Hematopoietic multipotent progenitor cell treated with erythropoietin and hydrocortisone succinate and interleukin-3 and kit ligand, for 4 days (in vitro differentiated cells): ENCODE measurements at regions not wholly inside any gene's neighbourhood (a gene's known extent, or its start where the extent isn't known, plus 50 kb on each side); places are given as distances from the start of the nearest gene placed in this dataset.

Experiments used
- DNase-seq: peaks from one replicate; pipeline ENCODE4 v3.0.0-alpha.2; 2015

DNA sequence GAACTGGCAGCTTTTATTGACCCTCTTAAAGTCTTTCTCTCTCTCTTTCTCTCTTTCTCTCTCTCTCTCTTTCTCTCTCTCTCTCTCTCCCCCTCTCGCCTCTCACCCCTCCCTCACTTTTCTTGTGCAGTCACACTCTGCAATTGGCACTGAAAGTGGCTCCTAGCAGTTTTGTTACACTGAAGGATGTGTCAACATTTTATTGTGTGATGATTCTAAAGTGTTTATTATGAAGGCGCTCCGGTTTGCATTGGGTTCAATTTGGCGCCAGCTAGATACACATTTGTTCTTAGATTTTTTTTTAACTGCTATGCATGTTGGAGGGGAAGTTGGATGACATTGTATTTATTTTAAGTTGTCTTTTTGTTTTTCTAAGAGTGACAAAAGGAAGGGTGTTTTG, 64.0 kb upstream of the CHRM3 start:
- no peak for DNase-seq

- no peak for DNase-seq
Measured at GRCh38 chr1:239321877-239322276, 64.5 kb upstream of the CHRM3 start.

GRCh38 chr1:239317948-239318347, 68.4 kb upstream of the CHRM3 start:
- DNase-seq, result no peak

DNA sequence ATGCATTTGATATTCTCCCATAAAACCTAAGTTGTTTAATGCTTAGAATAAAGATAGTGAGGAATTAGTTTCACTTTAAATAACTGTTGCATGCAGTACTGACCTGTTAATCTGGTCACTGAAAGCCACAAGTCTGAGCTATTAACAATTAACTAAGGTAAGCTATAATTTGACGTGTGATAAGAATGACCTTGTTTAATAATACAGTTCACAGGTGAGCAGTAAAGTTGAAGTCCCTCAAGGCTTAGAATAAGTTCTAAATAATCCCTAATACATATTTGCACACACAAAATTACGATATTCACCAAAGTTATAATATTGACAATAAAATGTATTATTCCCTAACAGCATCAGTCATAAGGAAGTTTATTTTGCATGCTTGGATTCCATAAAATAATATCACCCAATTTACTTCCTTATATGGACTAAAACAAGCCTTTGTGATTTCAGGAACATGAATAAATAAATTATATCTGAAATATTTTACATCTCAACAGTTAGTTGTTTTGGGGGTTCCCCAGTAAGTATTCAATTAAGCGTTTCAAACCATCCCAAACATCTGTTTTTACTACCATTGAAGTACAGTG, 70.6 kb upstream of the CHRM3 start:
- DNase-seq, result no peak

DNA sequence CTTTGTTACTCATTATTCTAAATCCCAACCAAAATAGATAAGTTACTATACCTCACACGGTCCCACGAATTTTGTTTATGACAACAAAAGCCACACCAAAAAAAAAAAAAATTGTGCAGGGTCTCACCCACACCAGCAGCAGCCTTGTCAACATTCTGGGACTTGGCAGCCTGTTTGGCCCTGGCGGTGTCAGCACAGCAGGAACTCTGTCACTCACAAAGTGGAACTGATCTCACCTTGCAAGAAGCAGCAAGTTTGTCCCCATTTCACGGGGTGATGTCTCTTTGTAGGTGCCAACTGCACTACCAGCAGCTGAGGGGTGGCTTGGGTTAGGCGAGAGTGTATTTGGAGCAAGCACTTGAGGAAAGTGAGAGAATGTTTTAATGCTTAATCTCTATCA, 75.0 kb upstream of the CHRM3 start:
- DNase-seq, result no peak

GRCh38 chr1:239308701-239309333, 77.6 kb upstream of the CHRM3 start:
- DNase-seq, result peak; percentile 77

GRCh38 chr1:239307886-239308285, 78.5 kb upstream of the CHRM3 start:
- no peak for DNase-seq

GRCh38 chr1:239306426-239306825, 79.9 kb upstream of the CHRM3 start:
- DNase-seq, result no peak

- DNase-seq, result no peak
Measured at GRCh38 chr1:239303289-239303688, 83.1 kb upstream of the CHRM3 start.

DNA sequence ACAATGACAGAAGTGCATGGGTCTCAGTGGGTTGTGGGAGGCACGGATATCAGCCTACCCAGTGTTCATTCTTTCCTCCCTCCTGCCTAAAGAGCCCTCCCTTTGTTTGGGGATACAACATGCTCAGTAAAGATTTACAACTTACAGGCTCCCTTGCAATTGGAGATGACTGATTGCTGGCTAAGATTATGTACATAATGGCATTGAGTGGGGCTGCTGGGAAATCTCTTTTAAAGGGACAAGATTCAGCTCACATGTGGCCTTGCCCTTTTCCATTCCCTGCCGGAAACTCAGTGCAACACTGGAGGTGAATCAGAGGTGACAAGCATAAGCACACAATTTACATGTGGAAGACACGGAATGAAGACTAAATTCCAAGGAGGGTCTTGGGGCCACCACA, 83.7 kb upstream of the CHRM3 start:
- no peak for DNase-seq

GRCh38 chr1:239301251-239301650, 85.1 kb upstream of the CHRM3 start:
- DNase-seq, result no peak

DNA sequence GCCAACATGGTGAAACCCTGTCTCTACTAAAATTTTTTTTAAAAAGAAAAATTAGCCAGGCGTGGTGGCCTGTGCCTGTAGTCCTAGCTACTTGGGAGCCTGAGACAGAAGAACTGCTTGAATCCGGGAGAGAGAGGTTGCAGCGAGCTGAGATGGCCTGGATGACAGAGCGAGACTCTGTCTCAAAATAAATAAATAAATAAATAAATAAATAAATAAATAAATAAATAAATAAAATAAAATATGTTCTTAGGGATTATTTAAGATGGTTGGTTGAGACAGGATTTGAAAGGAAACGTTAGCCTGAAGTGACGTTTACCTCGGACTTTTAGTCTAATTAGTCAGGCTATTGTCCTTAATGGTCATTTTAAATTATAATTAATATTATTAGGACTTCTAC, 88.5 kb upstream of the CHRM3 start:
- no peak for DNase-seq

DNA sequence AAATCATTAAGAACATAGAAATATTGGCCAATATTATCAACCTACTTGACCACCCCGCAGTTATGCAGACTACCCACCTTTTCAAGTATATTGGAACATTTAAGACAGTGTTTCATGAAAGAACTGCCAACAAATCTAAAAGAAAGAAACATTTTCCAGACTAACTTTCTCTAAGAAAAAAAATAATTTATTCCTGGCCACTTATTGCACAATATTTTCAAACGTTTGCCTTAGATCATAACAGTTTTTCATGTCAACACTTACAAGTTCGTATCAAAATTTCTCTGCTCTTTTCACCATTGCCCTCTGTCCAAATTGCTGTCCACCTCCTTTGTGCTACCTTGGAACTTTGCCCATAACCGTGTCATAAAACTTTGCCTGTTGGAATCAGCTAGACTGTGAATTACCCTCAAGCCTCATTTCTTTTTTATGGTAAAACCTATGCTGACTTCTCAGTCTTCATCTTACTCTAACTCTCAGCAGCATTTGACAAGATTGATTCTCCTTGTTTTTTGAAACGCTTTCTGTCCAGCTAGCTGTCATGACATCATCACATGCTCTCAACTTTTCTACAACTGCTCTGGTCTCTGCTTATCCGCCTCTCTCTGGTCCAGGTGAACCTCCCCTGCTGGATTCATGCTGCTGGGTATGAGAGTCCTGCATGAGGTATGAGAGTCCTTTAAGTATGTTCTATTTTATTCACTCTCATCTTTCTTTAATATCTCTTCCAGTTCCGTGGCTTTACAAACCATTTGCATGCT, 92.8 kb upstream of the CHRM3 start:
- DNase-seq, result no peak

DNA sequence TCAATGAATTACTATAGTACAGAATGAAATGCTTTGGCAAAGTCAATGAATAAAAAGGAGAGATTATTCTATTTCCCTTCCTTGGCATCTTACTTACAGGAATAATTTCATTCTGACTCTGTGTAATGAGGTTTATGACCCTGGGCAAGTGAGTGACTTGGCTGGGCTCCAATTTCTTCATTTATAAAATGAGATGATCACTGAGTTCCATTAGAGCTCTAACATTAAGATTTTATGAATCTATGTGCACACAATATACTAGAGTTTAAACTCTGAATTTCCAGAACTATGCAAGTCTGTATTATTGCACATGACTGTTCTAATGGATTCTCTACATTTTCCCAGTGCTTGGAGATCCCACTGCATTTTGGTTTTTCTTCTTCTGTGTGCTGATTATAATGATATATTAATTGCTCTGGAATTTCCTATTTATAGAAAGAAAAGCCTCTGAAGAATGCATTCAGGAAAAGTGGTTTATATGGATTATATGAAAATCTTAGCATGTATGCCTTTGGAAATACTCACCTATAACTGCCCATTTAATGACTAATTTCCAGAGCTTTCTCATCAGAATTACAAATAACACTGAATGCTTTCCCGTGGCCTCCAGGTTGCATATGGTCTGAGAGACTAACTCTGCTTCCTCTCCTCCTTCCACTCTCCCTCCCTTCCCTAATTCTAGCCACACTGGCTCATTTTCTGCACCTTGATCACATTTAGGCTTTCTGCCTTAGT, 97.4 kb upstream of the CHRM3 start:
- DNase-seq, result no peak

DNA sequence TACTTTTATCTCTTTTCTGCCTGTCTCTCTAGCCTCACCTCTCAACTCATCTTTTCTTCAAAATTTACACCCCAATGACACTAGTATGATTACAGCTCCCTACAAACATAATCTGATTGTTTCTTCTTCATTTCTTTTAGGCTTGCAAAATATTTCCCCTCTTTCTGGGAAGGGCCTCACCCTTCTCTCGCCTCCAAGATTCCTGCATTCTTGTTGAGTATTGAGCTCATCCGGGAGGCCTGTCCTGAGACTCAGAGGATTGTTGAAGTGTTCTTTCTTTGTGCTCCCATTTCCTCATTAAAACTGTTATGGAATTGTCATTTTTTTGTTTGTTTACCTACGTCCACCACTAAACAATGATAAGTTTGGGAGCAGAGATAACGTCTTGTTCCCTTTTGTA, 99.1 kb upstream of the CHRM3 start:
- no peak for DNase-seq

DNA sequence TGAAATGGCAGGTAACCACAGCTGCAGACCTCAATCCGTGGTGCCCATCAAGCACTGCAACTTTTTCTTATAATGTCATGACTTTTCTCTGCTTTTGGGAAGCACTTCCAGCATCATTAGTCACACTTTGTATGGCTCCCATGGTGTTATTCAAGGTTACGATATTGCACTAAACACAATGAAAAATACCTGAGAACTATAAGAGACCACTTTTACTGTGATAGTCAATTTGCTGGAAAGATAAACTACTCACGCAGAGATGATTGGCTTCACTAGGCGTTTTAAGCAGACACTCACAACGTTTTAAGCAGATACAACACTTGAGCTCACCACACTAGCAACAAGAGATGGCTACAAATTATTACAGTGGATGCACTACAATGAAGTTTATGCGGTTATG, 103.2 kb upstream of the CHRM3 start:
- DNase-seq, result no peak

DNA sequence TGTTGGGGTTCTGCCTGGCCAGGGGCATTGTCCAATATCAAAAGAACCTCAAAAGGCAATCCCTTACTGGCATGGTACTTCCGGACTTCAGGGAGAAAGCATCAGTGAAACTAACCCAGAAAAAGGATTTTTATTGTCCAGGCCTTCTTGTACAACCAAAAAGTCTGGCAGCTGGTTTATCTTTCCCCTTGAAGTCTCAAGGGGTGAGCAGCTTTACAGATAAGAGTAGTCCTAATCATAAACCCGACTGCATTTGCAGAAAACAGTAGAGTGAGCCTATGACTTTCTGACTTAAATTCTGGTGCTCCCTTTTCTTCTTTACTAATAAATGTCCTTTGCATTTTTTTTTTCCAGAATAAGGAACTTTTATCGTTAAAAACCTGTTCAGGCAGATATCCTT, 104.0 kb upstream of the CHRM3 start:
- DNase-seq, result peak; percentile 13

GRCh38 chr1:239276051-239276450, 110.3 kb upstream of the CHRM3 start:
- peak; percentile 65 for DNase-seq

GRCh38 chr1:239274242-239274830, 112.0 kb upstream of the CHRM3 start:
- DNase-seq, result peak; percentile 18

- no peak for DNase-seq
Measured at GRCh38 chr1:239270509-239270908, 115.9 kb upstream of the CHRM3 start.

DNA sequence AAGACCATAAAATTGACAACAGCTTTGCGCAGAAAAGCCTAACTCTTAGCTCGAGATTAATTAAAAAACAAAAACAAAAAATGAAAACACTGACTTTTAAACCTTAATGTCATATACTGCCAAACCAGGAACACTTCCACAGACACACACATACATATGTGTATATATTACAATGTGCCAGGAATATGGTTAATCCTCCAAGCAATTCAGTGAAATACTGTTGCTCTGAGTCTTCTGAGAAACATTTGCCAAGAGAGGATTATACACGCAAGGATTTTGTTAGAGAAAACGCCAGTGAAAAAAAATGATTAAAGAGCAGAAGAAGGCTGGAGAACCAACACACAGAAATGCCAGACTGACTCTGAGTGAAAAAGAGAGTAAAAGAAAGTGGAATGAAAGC, 116.7 kb upstream of the CHRM3 start:
- no peak for DNase-seq

DNA sequence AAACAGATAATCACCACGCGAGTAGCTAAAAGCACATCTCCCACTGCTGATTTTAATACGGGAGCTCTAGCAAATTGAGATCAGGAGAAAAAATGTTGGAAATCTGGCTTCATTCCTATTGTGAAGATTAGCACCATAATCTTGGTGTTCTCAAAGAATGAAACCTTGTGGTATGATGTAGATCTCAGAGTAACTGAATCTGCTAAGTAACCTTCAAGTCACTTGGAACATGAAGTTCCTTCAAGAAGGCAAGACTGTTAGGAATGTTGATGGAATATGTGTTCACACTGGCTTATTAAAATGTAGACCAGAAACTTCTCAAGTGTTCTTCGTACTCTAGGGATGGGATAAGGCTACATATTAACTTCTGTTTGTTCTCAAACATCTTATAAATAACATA, 117.4 kb upstream of the CHRM3 start:
- DNase-seq, result no peak

GRCh38 chr1:239268007-239268406, 118.4 kb upstream of the CHRM3 start:
- DNase-seq, result no peak
